GM12892 (cell line): ENCODE measurements at regions not wholly inside any gene's neighbourhood (a gene's known extent, or its start where the extent isn't known, plus 50 kb on each side); places are given as distances from the start of the nearest gene placed in this dataset.

Experiments used
- POLR2A ChIP-seq: IDR thresholded peaks from 2 replicates; pipeline ENCODE4 v1.6.1; 2011; ENCODE audit warnings: low read depth, low read length, control low read depth
- POLR2AphosphoS5 ChIP-seq: IDR thresholded peaks from 2 replicates; pipeline ENCODE4 v1.6.1; 2011; ENCODE audit warnings: low read depth, low read length, control low read depth
- TAF1 ChIP-seq: IDR thresholded peaks from 2 replicates; pipeline ENCODE4 v1.6.1; 2011; ENCODE audit warnings: low read depth, mild to moderate bottlenecking, control low read depth, low read length, borderline replicate concordance

GRCh38 chr3:146834917-146835316 is 229.8 kb upstream of the PLSCR5 start:
- TF ChIP-seq POLR2AphosphoS5 = no peak
- no peak for TF ChIP-seq TAF1
- TF ChIP-seq POLR2A = no peak
